ENCODE measurements at regions not wholly inside any gene's neighbourhood (a gene's known extent, or its start where the extent isn't known, plus 50 kb on each side); places are given as distances from the start of the nearest gene placed in this dataset.

- Histone ChIP-seq H3K4me2 (ENCODE audit: low read depth, low read length) (no peak overlapping the region), H2AK5ac (ENCODE audit: low read depth, low read length) (no peak overlapping the region), H3K18ac (ENCODE audit: low read depth, low read length) (no peak overlapping the region), H2BK5ac (ENCODE audit: low read depth, low read length, poor library complexity, severe bottlenecking) (no peak overlapping the region), H3K56ac (ENCODE audit: extremely low read depth, insufficient read depth, low read length) (no peak overlapping the region), H3K23ac (ENCODE audit: low read depth, low read length) (no peak overlapping the region), H3K9me3 (ENCODE audit: control insufficient read depth, insufficient read depth, low read length) (peaks cover 6% of the 10 kb centered on the region), H2BK15ac (ENCODE audit: low read depth, low read length) (no peak overlapping the region), H2BK120ac (ENCODE audit: low read depth, low read length) (no peak overlapping the region), H4K8ac (ENCODE audit: low read depth in 2 of 2, low read length in 2 of 2) (no peak overlapping the region), H3K4me1 (ENCODE audit: control insufficient read depth, insufficient read depth, low read length) (no peaks in the 10 kb centered on the region; the same call in 1 of the 2 replicates), H3K9ac (ENCODE audit: low read depth, low read length) (no peak overlapping the region), H2AK9ac (replicated peaks; ENCODE audit: low read depth, low read length, poor library complexity) (no peak overlapping the region), H2AFZ (replicated peaks; ENCODE audit: low read length, poor library complexity) (no peak overlapping the region), H3K9me1 (ENCODE audit: insufficient read depth, low read length) (no peaks in the 10 kb centered on the region), H4K91ac (ENCODE audit: insufficient read depth, low read depth, low read length) (no peak overlapping the region), H2BK20ac (ENCODE audit: low read depth, low read length) (no peak overlapping the region), H3K79me1 (ENCODE audit: low read depth in 1 of 2, low read length in 2 of 2) (no peaks in the 10 kb centered on the region), H3K36me3 (ENCODE audit: control insufficient read depth, insufficient read depth, low read length) (no peaks in the 10 kb centered on the region), H3K4me3 (ENCODE audit: insufficient read depth, low read depth, low read length) (no peak overlapping the region), H4K5ac (ENCODE audit: low read depth, low read length) (no peak overlapping the region), H3K4ac (ENCODE audit: low read depth, low read length) (no peak overlapping the region), H4K20me1 (ENCODE audit: insufficient read depth, low read length) (no peaks in the 10 kb centered on the region), H3K14ac (replicated peaks; ENCODE audit: low read depth, low read length) (no peak overlapping the region), H3K27ac (ENCODE audit: insufficient read depth, low read length) (no peak overlapping the region), H3K27me3 (ENCODE audit: control insufficient read depth, insufficient read depth, low read length) (no peaks in the 10 kb centered on the region)
- intact Hi-C loops (cut with micrococcal nuclease): no loop called here
- BruUV-seq (replicated peaks): no TSS peak
- no peak for DNase-seq
- dilution Hi-C loops (cut with HindIII; ENCODE audit: low sequenced_read_pairs, unreplicated experiment): no loop called here
- in situ Hi-C loops (cut with MboI; ENCODE audit: low sequenced_read_pairs): no loop called here
- TF ChIP-seq RFX5 (IDR thresholded peaks at IDR 0.05; ENCODE audit: low read depth, low read length) (no peak), POLR2A (IDR thresholded peaks at IDR 0.05; ENCODE audit: low read depth, low read length) (no peak), MXI1 (IDR thresholded peaks at IDR 0.05; ENCODE audit: borderline replicate concordance, low read depth, low read length) (no peak), CTCF (conservative IDR thresholded peaks at IDR 0.05; ENCODE audit: low read depth, low read length) (no peak), ELK1 (IDR thresholded peaks at IDR 0.05; ENCODE audit: borderline replicate concordance, low read depth, low read length) (no peak), MAFK (IDR thresholded peaks at IDR 0.05; ENCODE audit: low read depth, low read length) (no peak), SMC3 (IDR thresholded peaks at IDR 0.05; ENCODE audit: low read depth, low read length) (no peak), NFE2L2 (IDR thresholded peaks at IDR 0.05; ENCODE audit: low read depth, low read length) (no peak), USF2 (IDR thresholded peaks at IDR 0.05; ENCODE audit: low read depth, low read length) (no peak), FOS (IDR thresholded peaks at IDR 0.05; ENCODE audit: low read depth, low read length) (no peak), BHLHE40 (IDR thresholded peaks at IDR 0.05; ENCODE audit: low read depth, low read length) (no peak), CEBPB (IDR thresholded peaks at IDR 0.05; ENCODE audit: low read depth, low read length) (no peak), MAZ (IDR thresholded peaks at IDR 0.05; ENCODE audit: borderline replicate concordance, low read depth, low read length) (no peak)
- no peak for ATAC-seq (ENCODE audit: low read depth)
- CTCF ChIA-PET: no interaction called here
- no CpG with 5 or more reads among the region's 2 CpGs for WGBS, 2 experiments (ENCODE audit: extremely low coverage in 2 of 2, insufficient read length in 1 of 2)
- POLR2A ChIA-PET (ENCODE audit: unreplicated experiment): no interaction called here
Measured at GRCh38 chr2:38131676-38132075, 55.7 kb upstream of the CYP1B1 start.
